CD14-positive monocyte (primary cell): ENCODE measurements at regions not wholly inside any gene's neighbourhood (a gene's known extent, or its start where the extent isn't known, plus 50 kb on each side); places are given as distances from the start of the nearest gene placed in this dataset.

Source experiments
- DNase-seq, 3 donors: peaks; one replicate each; pipeline ENCODE4 v3.0.0-alpha.2; 2011 to 2022
- H2AFZ ChIP-seq: 2 replicates; pipeline ENCODE4 v1.6.0; 2012; ENCODE audit warnings: mild to moderate bottlenecking, low read depth, low read length, inconsistent platforms; ENCODE audit not compliant: insufficient read depth, poor library complexity, severe bottlenecking
- H3K27ac ChIP-seq, 2 donors: 1 replicate in 1 of 2; 2 replicates in 1 of 2; pipeline ENCODE4 v1.5.1; 2012 to 2013; ENCODE audit warnings: low read length in 2 of 2, control low read depth in 1 of 2, inconsistent platforms in 1 of 2, low read depth in 1 of 2, mild to moderate bottlenecking in 1 of 2
- H3K27me3 ChIP-seq, 2 donors: one replicate each; pipeline versions ENCODE4 v1.6.0 to v1.6.1; 2011 to 2013; ENCODE audit warnings: low read length in 2 of 2; ENCODE audit not compliant: control insufficient read depth in 2 of 2, insufficient read depth in 2 of 2
- H3K36me3 ChIP-seq, 2 donors: replicated peaks in 1 of 2; 1 replicate in 1 of 2; 2 replicates in 1 of 2; pipeline versions ENCODE4 v1.5.1 to v1.6.1; 2012 to 2013; ENCODE audit warnings: low read length in 2 of 2, control low read depth in 1 of 2, inconsistent platforms in 1 of 2, mild to moderate bottlenecking in 1 of 2; ENCODE audit not compliant: insufficient read depth in 2 of 2, control insufficient read depth in 1 of 2
- H3K4me1 ChIP-seq, 2 donors: 1 replicate in 1 of 2; 2 replicates in 1 of 2; pipeline versions ENCODE4 v1.5.1 to v1.6.1; 2012 to 2013; ENCODE audit warnings: low read length in 2 of 2, control low read depth in 1 of 2, inconsistent platforms in 1 of 2, mild to moderate bottlenecking in 1 of 2, moderate library complexity in 1 of 2; ENCODE audit not compliant: insufficient read depth in 2 of 2, control insufficient read depth in 1 of 2
- H3K4me2 ChIP-seq: replicated peaks from 2 replicates; pipeline ENCODE3; 2012; ENCODE audit warnings: low read length, moderate library complexity, mild to moderate bottlenecking; ENCODE audit not compliant: poor library complexity, severe bottlenecking; ENCODE audit errors: extremely low read depth
- H3K4me3 ChIP-seq, 3 experiments: fragments of 200-600 bp in 1 of 3; sonication (generic) in 1 of 3; replicated peaks in 1 of 3; 1 replicate in 2 of 3; 2 replicates in 1 of 3; pipeline ENCODE4 v1.5.1; 2011 to 2013; ENCODE audit warnings: low read length in 3 of 3, mild to moderate bottlenecking in 3 of 3, control low read depth in 2 of 3, low read depth in 2 of 3, inconsistent platforms in 1 of 3, moderate library complexity in 1 of 3
- H3K79me2 ChIP-seq: 2 replicates; pipeline ENCODE4 v1.6.0; 2012; ENCODE audit warnings: mild to moderate bottlenecking, control low read depth, inconsistent platforms, low read length, moderate library complexity; ENCODE audit not compliant: insufficient read depth
- H3K9ac ChIP-seq: 2 replicates; pipeline ENCODE4 v1.6.0; 2017; ENCODE audit warnings: low read length, mild to moderate bottlenecking; ENCODE audit not compliant: insufficient read depth, poor library complexity, severe bottlenecking
- H3K9me3 ChIP-seq, 2 donors: replicated peaks in 1 of 2; 1 replicate in 1 of 2; 2 replicates in 1 of 2; pipeline versions ENCODE4 v1.5.1 to v1.6.1; 2012 to 2013; ENCODE audit warnings: low read length in 2 of 2, control low read depth in 1 of 2; ENCODE audit not compliant: control insufficient read depth in 1 of 2, insufficient read depth in 1 of 2
- H4K20me1 ChIP-seq: 2 replicates; pipeline ENCODE4 v1.6.0; 2012; ENCODE audit warnings: mild to moderate bottlenecking, low read length, control low read depth, moderate library complexity; ENCODE audit not compliant: insufficient read depth
- H3K27ac Mint-ChIP-seq, 7 donors: one replicate each; pipeline ENCODE4 v1.8.0; 2020; ENCODE audit warnings: mild to moderate bottlenecking in 7 of 7, mixed read lengths in 7 of 7, moderate library complexity in 6 of 7, inconsistent platforms in 2 of 7
- H3K27me3 Mint-ChIP-seq, 3 donors: one replicate each; pipeline ENCODE4 v1.8.0; 2021 to 2022; ENCODE audit warnings: low read depth in 3 of 3, mild to moderate bottlenecking in 3 of 3, mixed read lengths in 3 of 3, moderate library complexity in 3 of 3, inconsistent platforms in 1 of 3
- H3K36me3 Mint-ChIP-seq, 2 donors: one replicate each; pipeline ENCODE4 v1.8.0; 2020; ENCODE audit warnings: mixed read lengths in 2 of 2, inconsistent platforms in 1 of 2, mild to moderate bottlenecking in 1 of 2
- H3K4me1 Mint-ChIP-seq: one replicate; pipeline ENCODE4 v1.8.0; 2020; ENCODE audit warnings: mild to moderate bottlenecking, mixed read lengths
- H3K4me3 Mint-ChIP-seq, 2 donors: one replicate each; pipeline ENCODE4 v1.8.0; 2020; ENCODE audit warnings: mild to moderate bottlenecking in 2 of 2, mixed read lengths in 2 of 2, moderate library complexity in 1 of 2
- H3K9me3 Mint-ChIP-seq, 7 donors: one replicate each; pipeline ENCODE4 v1.8.0; 2020 to 2022; ENCODE audit warnings: mixed read lengths in 7 of 7, mild to moderate bottlenecking in 6 of 7, moderate library complexity in 6 of 7, inconsistent platforms in 2 of 7
- WGBS: methylation state at CpG from one replicate; pipeline ENCODE4 v1.1.5; 2013; ENCODE audit warnings: missing lambda C conversion rate; ENCODE audit not compliant: insufficient coverage; 5-methylcytosine and 5-hydroxymethylcytosine counted together
- intact Hi-C, 2 donors: fragments of 100-400 bp; cut with micrococcal nuclease; formaldehyde crosslinking; loops; one replicate each; pipeline versions ENCODE4 v1.15.0 to v1.15.1; 2023
- TF ChIP-seq, protein P1 (sequence below): fragments of 200-600 bp; IDR thresholded peaks from one replicate; pipeline ENCODE4 v1.8.0; 2022; ENCODE audit warnings: antibody characterized with exemption, mild to moderate bottlenecking

DNA sequence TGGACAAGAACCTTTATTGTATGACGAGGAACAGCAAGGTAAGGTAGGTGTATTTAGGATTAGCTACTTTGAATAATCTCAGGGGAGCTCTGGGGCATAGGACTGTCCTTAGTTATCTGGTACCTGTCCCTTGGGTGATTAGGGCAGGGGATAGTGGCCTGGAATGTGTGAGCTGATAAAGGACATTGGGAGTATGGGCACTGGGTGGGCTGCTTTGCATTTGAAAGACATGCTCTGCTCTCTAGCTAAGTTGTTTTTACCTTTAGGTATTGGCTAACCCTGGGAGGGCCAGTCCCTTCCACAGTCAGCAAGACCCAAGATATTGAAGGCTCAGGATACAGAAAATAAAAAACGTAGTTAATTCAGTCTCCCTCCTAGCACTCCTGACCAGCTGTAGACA lies 282.8 kb upstream of the C9orf72 start:
- H3K4me2 ChIP-seq, result no peak overlapping the region
- peaks cover 0 to 3% (median 0%) of the 10 kb centered on the region in 3 donors for H3K27me3 Mint-ChIP-seq
- no peaks in the 10 kb centered on the region for H3K4me1 Mint-ChIP-seq
- H2AFZ ChIP-seq, result no peak overlapping the region
- H3K9me3 Mint-ChIP-seq, result peaks cover 0 to 7% (median 0%) of the 10 kb centered on the region in 7 donors
- TF ChIP-seq, protein P1, sequence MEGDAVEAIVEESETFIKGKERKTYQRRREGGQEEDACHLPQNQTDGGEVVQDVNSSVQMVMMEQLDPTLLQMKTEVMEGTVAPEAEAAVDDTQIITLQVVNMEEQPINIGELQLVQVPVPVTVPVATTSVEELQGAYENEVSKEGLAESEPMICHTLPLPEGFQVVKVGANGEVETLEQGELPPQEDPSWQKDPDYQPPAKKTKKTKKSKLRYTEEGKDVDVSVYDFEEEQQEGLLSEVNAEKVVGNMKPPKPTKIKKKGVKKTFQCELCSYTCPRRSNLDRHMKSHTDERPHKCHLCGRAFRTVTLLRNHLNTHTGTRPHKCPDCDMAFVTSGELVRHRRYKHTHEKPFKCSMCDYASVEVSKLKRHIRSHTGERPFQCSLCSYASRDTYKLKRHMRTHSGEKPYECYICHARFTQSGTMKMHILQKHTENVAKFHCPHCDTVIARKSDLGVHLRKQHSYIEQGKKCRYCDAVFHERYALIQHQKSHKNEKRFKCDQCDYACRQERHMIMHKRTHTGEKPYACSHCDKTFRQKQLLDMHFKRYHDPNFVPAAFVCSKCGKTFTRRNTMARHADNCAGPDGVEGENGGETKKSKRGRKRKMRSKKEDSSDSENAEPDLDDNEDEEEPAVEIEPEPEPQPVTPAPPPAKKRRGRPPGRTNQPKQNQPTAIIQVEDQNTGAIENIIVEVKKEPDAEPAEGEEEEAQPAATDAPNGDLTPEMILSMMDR, result no peak
- no peaks in the 10 kb centered on the region for H3K79me2 ChIP-seq
- no peaks in the 10 kb centered on the region for H3K4me1 ChIP-seq
- no peak overlapping the region for H3K27ac ChIP-seq
- no peaks in the 10 kb centered on the region for H3K27me3 ChIP-seq
- no peak overlapping the region for H3K27ac Mint-ChIP-seq
- no peak overlapping the region for H3K9ac ChIP-seq
- intact Hi-C loops, result no loop called here
- no peaks in the 10 kb centered on the region for H3K36me3 ChIP-seq
- no peak overlapping the region for H3K4me3 ChIP-seq
- no peak overlapping the region for H3K4me3 Mint-ChIP-seq
- H3K9me3 ChIP-seq, result no peaks in the 10 kb centered on the region
- no peaks in the 10 kb centered on the region for H4K20me1 ChIP-seq
- H3K36me3 Mint-ChIP-seq, result no peaks in the 10 kb centered on the region
- no peak for DNase-seq
- WGBS, result 75% methylated on average over 1 of the region's 2 CpGs

DNA sequence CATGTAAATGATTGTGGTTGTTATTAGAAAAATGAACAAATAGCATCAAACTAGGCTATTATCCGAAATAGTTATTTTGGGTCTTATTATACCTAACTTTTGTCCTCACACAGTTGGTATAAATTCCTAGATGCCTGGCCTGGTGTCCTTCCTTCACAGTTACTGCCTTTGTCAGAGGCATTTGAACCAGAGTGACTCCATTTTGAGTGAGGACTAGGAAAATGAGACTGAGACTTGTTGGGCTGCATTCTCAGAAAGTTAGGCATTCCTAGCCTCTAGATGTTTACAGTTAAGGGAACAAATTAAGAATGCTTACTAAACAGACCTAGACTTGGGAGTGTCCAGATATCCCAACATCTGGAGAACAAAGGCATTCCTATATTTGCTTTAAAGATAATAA lies 283.5 kb upstream of the C9orf72 start:
- H3K4me3 ChIP-seq, result no peak overlapping the region
- Mint-ChIP-seq H3K27me3 (peaks cover 0 to 3% (median 0%) of the 10 kb centered on the region in 3 donors), H3K4me3 (no peak overlapping the region), H3K4me1 (no peaks in the 10 kb centered on the region), H3K27ac (no peak overlapping the region), H3K36me3 (no peaks in the 10 kb centered on the region), H3K9me3 (peaks cover 0 to 7% (median 0%) of the 10 kb centered on the region in 7 donors)
- no peak overlapping the region for H3K9ac ChIP-seq
- no peak overlapping the region for H2AFZ ChIP-seq
- no peaks in the 10 kb centered on the region for H4K20me1 ChIP-seq
- intact Hi-C loops, result no loop called here
- H3K27ac ChIP-seq, result no peak overlapping the region
- no peak overlapping the region for H3K4me2 ChIP-seq
- no CpG with 5 or more reads among the region's 1 CpG for WGBS
- no peaks in the 10 kb centered on the region for H3K27me3 ChIP-seq
- H3K36me3 ChIP-seq, result no peaks in the 10 kb centered on the region
- TF ChIP-seq, protein P1, result no peak
- DNase-seq, result no peak
- H3K9me3 ChIP-seq, result no peaks in the 10 kb centered on the region
- no peaks in the 10 kb centered on the region for H3K79me2 ChIP-seq
- H3K4me1 ChIP-seq, result no peaks in the 10 kb centered on the region
